ENCODE measurements at regions not wholly inside any gene's neighbourhood (a gene's known extent, or its start where the extent isn't known, plus 50 kb on each side); places are given as distances from the start of the nearest gene placed in this dataset.
"Not testable (repeated sequence)": the region's sequence is repeated elsewhere in the genome, so short reads cannot be mapped to it uniquely, and the experiment has no call there.

- TF ChIP-seq POLR2AphosphoS5 (IDR thresholded peaks at IDR 0.05; ENCODE audit: low read depth, low read length) (no peak), TAF1 (IDR thresholded peaks at IDR 0.05; ENCODE audit: low read depth, low read length) (no peak), PAX5 (IDR thresholded peaks at IDR 0.05; ENCODE audit: insufficient read depth, low read length, severe bottlenecking) (no peak), POU2F2 (IDR thresholded peaks at IDR 0.05; ENCODE audit: low read depth, low read length) (no peak), POLR2A (IDR thresholded peaks at IDR 0.05; ENCODE audit: low read depth, low read length) (no peak), SPI1 (IDR thresholded peaks at IDR 0.05; ENCODE audit: low read depth, low read length) (no peak)
- DNase-seq (ENCODE audit: insufficient read length, low spot score) (no peak), FAIRE-seq (no peak)
Measured at GRCh38 chr7:155395176-155395797, 62.6 kb upstream of the EN2 start.

- no peak for TF ChIP-seq TAF1 (IDR thresholded peaks at IDR 0.05; ENCODE audit: low read depth, low read length)
- no peak for TF ChIP-seq POU2F2 (IDR thresholded peaks at IDR 0.05; ENCODE audit: low read depth, low read length)
- TF ChIP-seq PAX5 (IDR thresholded peaks at IDR 0.05; ENCODE audit: insufficient read depth, low read length, severe bottlenecking), result no peak
- TF ChIP-seq POLR2AphosphoS5 (IDR thresholded peaks at IDR 0.05; ENCODE audit: low read depth, low read length), result no peak
- TF ChIP-seq SPI1 (IDR thresholded peaks at IDR 0.05; ENCODE audit: low read depth, low read length), result no peak
- TF ChIP-seq POLR2A (IDR thresholded peaks at IDR 0.05; ENCODE audit: low read depth, low read length), result no peak
Measured at GRCh38 chr7:155396661-155397060, 61.3 kb upstream of the EN2 start.

GRCh38 chr7:155397758-155398714 is 59.9 kb upstream of the EN2 start:
- not testable (repeated sequence) for DNase-seq (ENCODE audit: insufficient read length, low spot score); FAIRE-seq

More at GRCh38 chr7:155396661-155397060, 61.3 kb upstream of the EN2 start:
- no peak for FAIRE-seq
- DNase-seq (ENCODE audit: insufficient read length, low spot score), result no peak

GRCh38 chr7:155398944-155399343 is 59.0 kb upstream of the EN2 start:
- DNase-seq (ENCODE audit: insufficient read length, low spot score) (no peak), FAIRE-seq (no peak)
- no peak for TF ChIP-seq POU2F2 (IDR thresholded peaks at IDR 0.05; ENCODE audit: low read depth, low read length)
- TF ChIP-seq SPI1 (IDR thresholded peaks at IDR 0.05; ENCODE audit: low read depth, low read length), result no peak
- no peak for TF ChIP-seq POLR2A (IDR thresholded peaks at IDR 0.05; ENCODE audit: low read depth, low read length)
- no peak for TF ChIP-seq TAF1 (IDR thresholded peaks at IDR 0.05; ENCODE audit: low read depth, low read length)
- no peak for TF ChIP-seq PAX5 (IDR thresholded peaks at IDR 0.05; ENCODE audit: insufficient read depth, low read length, severe bottlenecking)
- TF ChIP-seq POLR2AphosphoS5 (IDR thresholded peaks at IDR 0.05; ENCODE audit: low read depth, low read length), result no peak

GRCh38 chr7:155399577-155399976 is 58.4 kb upstream of the EN2 start:
- DNase-seq (ENCODE audit: insufficient read length, low spot score) (no peak), FAIRE-seq (no peak)
- TF ChIP-seq POLR2AphosphoS5 (IDR thresholded peaks at IDR 0.05; ENCODE audit: low read depth, low read length) (no peak), PAX5 (IDR thresholded peaks at IDR 0.05; ENCODE audit: insufficient read depth, low read length, severe bottlenecking) (no peak), TAF1 (IDR thresholded peaks at IDR 0.05; ENCODE audit: low read depth, low read length) (no peak), POU2F2 (IDR thresholded peaks at IDR 0.05; ENCODE audit: low read depth, low read length) (no peak), POLR2A (IDR thresholded peaks at IDR 0.05; ENCODE audit: low read depth, low read length) (no peak), SPI1 (IDR thresholded peaks at IDR 0.05; ENCODE audit: low read depth, low read length) (no peak)

- DNase-seq (ENCODE audit: insufficient read length, low spot score), result no peak
- TF ChIP-seq PAX5 (IDR thresholded peaks at IDR 0.05; ENCODE audit: insufficient read depth, low read length, severe bottlenecking), result no peak
- TF ChIP-seq POLR2AphosphoS5 (IDR thresholded peaks at IDR 0.05; ENCODE audit: low read depth, low read length), result no peak
- TF ChIP-seq POU2F2 (IDR thresholded peaks at IDR 0.05; ENCODE audit: low read depth, low read length), result no peak
- no peak for TF ChIP-seq TAF1 (IDR thresholded peaks at IDR 0.05; ENCODE audit: low read depth, low read length)
- no peak for TF ChIP-seq SPI1 (IDR thresholded peaks at IDR 0.05; ENCODE audit: low read depth, low read length)
- TF ChIP-seq POLR2A (IDR thresholded peaks at IDR 0.05; ENCODE audit: low read depth, low read length), result no peak
- FAIRE-seq, result no peak
Measured at GRCh38 chr7:155401231-155401630, 56.7 kb upstream of the EN2 start.

GRCh38 chr7:155401884-155402283 is 56.0 kb upstream of the EN2 start:
- FAIRE-seq, result no peak
- DNase-seq (ENCODE audit: insufficient read length, low spot score), result no peak

GRCh38 chr7:155402941-155403340 is 55.0 kb upstream of the EN2 start:
- DNase-seq (ENCODE audit: insufficient read length, low spot score) (no peak), FAIRE-seq (no peak)
- TF ChIP-seq SPI1 (IDR thresholded peaks at IDR 0.05; ENCODE audit: low read depth, low read length), result no peak
- no peak for TF ChIP-seq POLR2AphosphoS5 (IDR thresholded peaks at IDR 0.05; ENCODE audit: low read depth, low read length)

More at GRCh38 chr7:155401884-155402283, 56.0 kb upstream of the EN2 start:
- TF ChIP-seq POLR2AphosphoS5 (IDR thresholded peaks at IDR 0.05; ENCODE audit: low read depth, low read length) (no peak), SPI1 (IDR thresholded peaks at IDR 0.05; ENCODE audit: low read depth, low read length) (no peak), POU2F2 (IDR thresholded peaks at IDR 0.05; ENCODE audit: low read depth, low read length) (no peak), PAX5 (IDR thresholded peaks at IDR 0.05; ENCODE audit: insufficient read depth, low read length, severe bottlenecking) (no peak), POLR2A (IDR thresholded peaks at IDR 0.05; ENCODE audit: low read depth, low read length) (no peak), TAF1 (IDR thresholded peaks at IDR 0.05; ENCODE audit: low read depth, low read length) (no peak)

- no peak for FAIRE-seq
- no peak for DNase-seq (ENCODE audit: insufficient read length, low spot score)
- no peak for TF ChIP-seq POU2F2 (IDR thresholded peaks at IDR 0.05; ENCODE audit: low read depth, low read length)
- no peak for TF ChIP-seq POLR2AphosphoS5 (IDR thresholded peaks at IDR 0.05; ENCODE audit: low read depth, low read length)
- TF ChIP-seq POLR2A (IDR thresholded peaks at IDR 0.05; ENCODE audit: low read depth, low read length), result no peak
- TF ChIP-seq TAF1 (IDR thresholded peaks at IDR 0.05; ENCODE audit: low read depth, low read length), result no peak
- TF ChIP-seq SPI1 (IDR thresholded peaks at IDR 0.05; ENCODE audit: low read depth, low read length), result no peak
- no peak for TF ChIP-seq PAX5 (IDR thresholded peaks at IDR 0.05; ENCODE audit: insufficient read depth, low read length, severe bottlenecking)
Measured at GRCh38 chr7:155404976-155405375, 53.0 kb upstream of the EN2 start.
